H1 (cell line): ENCODE measurements at regions not wholly inside any gene's neighbourhood (a gene's known extent, or its start where the extent isn't known, plus 50 kb on each side); places are given as distances from the start of the nearest gene placed in this dataset.

ENCODE experiments used
- CTCF ChIA-PET: fragments of 300-600 bp; sonication (Branson Sonifier 250); formaldehyde crosslinking; loops from one replicate; lab custom pipeline; 2021; ENCODE audit not compliant: partially characterized antibody; lab: Charles Lee
- POLR2A ChIA-PET: fragments of 300-600 bp; sonication (Branson Sonifier 250); formaldehyde crosslinking; loops from one replicate; lab custom pipeline; 2021; ENCODE audit warnings: inconsistent platforms; ENCODE audit not compliant: partially characterized antibody; lab: Charles Lee
- DNase-seq, 2 experiments: peaks; one replicate each; pipeline versions ENCODE4 v3.0.0 to v3.0.0-alpha.2; 2010 to 2022; ENCODE audit warnings: low spot score in 2 of 2, low read depth in 1 of 2, mixed read lengths in 1 of 2
- FAIRE-seq: peaks from 2 replicates; lab custom pipeline; 2011; peaks lifted over from hg19 to GRCh38; lab: Jason Lieb, UNC
- H2AFZ ChIP-seq: 2 replicates; pipeline ENCODE4 v1.8.1; 2012; ENCODE audit warnings: low read length, inconsistent platforms
- H2AK5ac ChIP-seq: 2 replicates; pipeline ENCODE4 v1.6.1; 2013; ENCODE audit warnings: low read depth, low read length
- H2BK120ac ChIP-seq: replicated peaks from 2 replicates; pipeline ENCODE3; 2013; ENCODE audit warnings: low read depth, low read length, inconsistent platforms
- H2BK12ac ChIP-seq: 2 replicates; pipeline ENCODE4 v1.6.1; 2013; ENCODE audit warnings: low read depth, low read length
- H2BK15ac ChIP-seq: 2 replicates; pipeline ENCODE4 v1.6.1; 2013; ENCODE audit warnings: low read length
- H2BK20ac ChIP-seq: 2 replicates; pipeline ENCODE4 v1.6.1; 2013; ENCODE audit warnings: low read length
- H2BK5ac ChIP-seq: 2 replicates; pipeline ENCODE4 v1.6.1; 2013; ENCODE audit warnings: low read depth, low read length
- H3K14ac ChIP-seq: 2 replicates; pipeline ENCODE4 v1.6.1; 2013; ENCODE audit warnings: inconsistent platforms; ENCODE audit not compliant: insufficient read length
- H3K18ac ChIP-seq: 2 replicates; pipeline ENCODE4 v1.6.1; 2013; ENCODE audit warnings: low read length; ENCODE audit errors: extremely low read depth
- H3K23ac ChIP-seq: 2 replicates; pipeline ENCODE4 v1.6.1; 2013; ENCODE audit warnings: inconsistent platforms; ENCODE audit not compliant: insufficient read length
- H3K23me2 ChIP-seq: 2 replicates; pipeline ENCODE4 v1.6.1; 2013; ENCODE audit warnings: low read depth, low read length
- H3K27ac ChIP-seq: 2 replicates; pipeline ENCODE4 v1.6.1; 2011; ENCODE audit warnings: low read depth, low read length, inconsistent platforms
- H3K27me3 ChIP-seq, 4 experiments: replicated peaks in 1 of 4; 1 replicate in 1 of 4; 2 replicates in 3 of 4; pipeline versions ENCODE4 v1.6.1 to v1.8.1; 2011 to 2013; ENCODE audit warnings: low read length in 3 of 4, mild to moderate bottlenecking in 3 of 4, inconsistent platforms in 2 of 4, mixed read lengths in 2 of 4, moderate library complexity in 1 of 4; ENCODE audit not compliant: control insufficient read depth in 3 of 4, insufficient read depth in 3 of 4; ENCODE audit errors: extremely low read depth in 1 of 4
- H3K36me3 ChIP-seq, 4 experiments: 2 replicates each; pipeline versions ENCODE4 v1.6.1 to v1.8.1; 2011 to 2013; ENCODE audit warnings: mild to moderate bottlenecking in 4 of 4, low read length in 3 of 4, moderate library complexity in 2 of 4, control low read depth in 1 of 4, inconsistent platforms in 1 of 4; ENCODE audit not compliant: insufficient read depth in 4 of 4, control insufficient read depth in 2 of 4
- H3K4ac ChIP-seq: replicated peaks from 2 replicates; pipeline ENCODE3; 2013; ENCODE audit warnings: low read length, low read depth, mixed read lengths, inconsistent platforms; ENCODE audit not compliant: insufficient read length
- H3K4me1 ChIP-seq, 4 experiments: replicated peaks in 1 of 4; 1 replicate in 1 of 4; 2 replicates in 3 of 4; pipeline versions ENCODE4 v1.6.1 to v1.8.1; 2011 to 2013; ENCODE audit warnings: low read length in 3 of 4, inconsistent platforms in 2 of 4, mixed read lengths in 1 of 4; ENCODE audit not compliant: insufficient read depth in 4 of 4, control insufficient read depth in 3 of 4
- H3K4me2 ChIP-seq, 2 experiments: 2 replicates each; pipeline versions ENCODE4 v1.6.1 to v1.8.1; 2011 to 2013; ENCODE audit warnings: low read depth in 2 of 2, low read length in 2 of 2, control low read depth in 1 of 2, inconsistent platforms in 1 of 2, mild to moderate bottlenecking in 1 of 2; ENCODE audit not compliant: insufficient read depth in 1 of 2
- H3K4me3 ChIP-seq, 4 experiments: fragments of 200-600, 300-600 bp in 1 of 4; sonication (generic), shearing (Covaris generic), sonication (Bioruptor Twin) in 1 of 4; 2 replicates each; pipeline versions ENCODE4 v1.5.1 to v1.8.1; 2011 to 2016; ENCODE audit warnings: low read length in 4 of 4, low read depth in 3 of 4, control low read depth in 2 of 4, inconsistent platforms in 2 of 4, mild to moderate bottlenecking in 2 of 4, mixed read lengths in 1 of 4, moderate library complexity in 1 of 4; ENCODE audit not compliant: insufficient read depth in 2 of 4; ENCODE audit errors: extremely low read depth in 1 of 4
- H3K56ac ChIP-seq: replicated peaks from 2 replicates; pipeline ENCODE3; 2013; ENCODE audit warnings: low read depth, mild to moderate bottlenecking, mixed read lengths, low read length, inconsistent platforms; ENCODE audit not compliant: insufficient read length
- H3K79me1 ChIP-seq: 2 replicates; pipeline ENCODE4 v1.6.1; 2013; ENCODE audit warnings: low read depth, low read length, control low read depth
- H3K79me2 ChIP-seq, 2 experiments: 2 replicates each; pipeline versions ENCODE4 v1.6.1 to v1.8.1; 2012 to 2013; ENCODE audit warnings: low read length in 2 of 2, mild to moderate bottlenecking in 2 of 2, inconsistent platforms in 1 of 2; ENCODE audit not compliant: insufficient read depth in 2 of 2, control insufficient read depth in 1 of 2
- H3K9ac ChIP-seq, 4 experiments: replicated peaks in 1 of 4; 1 replicate in 1 of 4; 2 replicates in 3 of 4; pipeline versions ENCODE4 v1.6.1 to v1.8.1; 2011 to 2013; ENCODE audit warnings: low read depth in 3 of 4, low read length in 3 of 4, control low read depth in 2 of 4, mild to moderate bottlenecking in 2 of 4, moderate library complexity in 2 of 4, inconsistent platforms in 1 of 4; ENCODE audit errors: extremely low read depth in 1 of 4
- H3K9me3 ChIP-seq, 2 experiments: 2 replicates each; pipeline versions ENCODE4 v1.6.1 to v1.8.1; 2012 to 2013; ENCODE audit warnings: mild to moderate bottlenecking in 2 of 2, moderate library complexity in 2 of 2, control low read depth in 1 of 2, inconsistent platforms in 1 of 2, low read depth in 1 of 2, low read length in 1 of 2, mixed read lengths in 1 of 2; ENCODE audit not compliant: insufficient read depth in 2 of 2
- H4K20me1 ChIP-seq, 2 experiments: replicated peaks in 1 of 2; 2 replicates each; pipeline versions ENCODE3 to v1.8.1; 2011 to 2013; ENCODE audit warnings: inconsistent platforms in 2 of 2, low read length in 2 of 2, mild to moderate bottlenecking in 1 of 2; ENCODE audit not compliant: insufficient read depth in 2 of 2, control insufficient read depth in 1 of 2
- H4K5ac ChIP-seq: 2 replicates; pipeline ENCODE4 v1.6.1; 2013; ENCODE audit warnings: low read length, low read depth, mixed read lengths, inconsistent platforms; ENCODE audit not compliant: insufficient read length
- H4K8ac ChIP-seq: 2 replicates; pipeline ENCODE4 v1.8.0; 2013; ENCODE audit warnings: mild to moderate bottlenecking, moderate library complexity, low read length, inconsistent platforms; ENCODE audit not compliant: insufficient read depth; ENCODE audit errors: extremely low read depth
- H4K91ac ChIP-seq: replicated peaks from 2 replicates; pipeline ENCODE3; 2013; ENCODE audit warnings: low read length, mixed read lengths, inconsistent platforms; ENCODE audit not compliant: insufficient read length
- EP300 ChIP-seq, 2 experiments: IDR thresholded peaks; 1 replicate in 1 of 2; 2 replicates in 1 of 2; pipeline ENCODE4 v1.6.1; 2011 to 2012; ENCODE audit warnings: low read depth in 2 of 2, low read length in 2 of 2, mild to moderate bottlenecking in 2 of 2, borderline replicate concordance in 1 of 2, inconsistent platforms in 1 of 2, moderate library complexity in 1 of 2
- HDAC2 ChIP-seq, 2 experiments: fragments of 300-600 bp in 1 of 2; sonication (generic) in 1 of 2; IDR thresholded peaks; 2 replicates each; pipeline ENCODE4 v1.6.1; 2011 to 2012; ENCODE audit warnings: low read depth in 2 of 2, low read length in 2 of 2, mild to moderate bottlenecking in 2 of 2, moderate library complexity in 2 of 2, borderline replicate concordance in 1 of 2, inconsistent platforms in 1 of 2
- HDAC6 ChIP-seq: IDR thresholded peaks from one replicate; pipeline ENCODE4 v1.7.1; 2012; ENCODE audit warnings: low read depth, mild to moderate bottlenecking, inconsistent platforms, low read length, moderate library complexity
- JUND ChIP-seq: IDR thresholded peaks from 2 replicates; pipeline ENCODE4 v1.6.1; 2011; ENCODE audit warnings: mild to moderate bottlenecking, improper control_type of control experiment, low read length
- KDM1A ChIP-seq: fragments of 200-600, 300-600 bp; sonication (generic); IDR thresholded peaks from 2 replicates; pipeline ENCODE4 v1.7.1; 2016; ENCODE audit warnings: mild to moderate bottlenecking, low read length, borderline replicate concordance
- KDM4A ChIP-seq: IDR thresholded peaks from one replicate; pipeline ENCODE4 v1.7.1; 2012; ENCODE audit warnings: low read depth, mild to moderate bottlenecking, moderate library complexity, low read length, inconsistent platforms; ENCODE audit not compliant: severe bottlenecking
- RAD21 ChIP-seq, 2 experiments: IDR thresholded peaks in 1 of 2; conservative IDR thresholded peaks in 1 of 2; 2 replicates each; pipeline ENCODE4 v1.6.1; 2011; ENCODE audit warnings: low read depth in 2 of 2, low read length in 2 of 2, improper control_type of control experiment in 1 of 2, inconsistent platforms in 1 of 2, mild to moderate bottlenecking in 1 of 2, moderate library complexity in 1 of 2
- RNF2 ChIP-seq: fragments of 200-900, 300-1000 bp; sonication (generic); IDR thresholded peaks from 2 replicates; pipeline ENCODE4 v1.7.1; 2016; ENCODE audit warnings: borderline replicate concordance, low read depth, mild to moderate bottlenecking, antibody characterized with exemption, low read length; ENCODE audit not compliant: poor library complexity, severe bottlenecking; ENCODE audit errors: missing control alignments
- RXRA ChIP-seq: IDR thresholded peaks from 2 replicates; pipeline ENCODE4 v1.6.1; 2011; ENCODE audit warnings: low read depth, mild to moderate bottlenecking, low read length, moderate library complexity; ENCODE audit not compliant: insufficient read depth
- SP2 ChIP-seq: IDR thresholded peaks from 2 replicates; pipeline ENCODE4 v1.6.1; 2012; ENCODE audit warnings: mild to moderate bottlenecking, low read length, inconsistent platforms
- TAF7 ChIP-seq: optimal IDR thresholded peaks from 2 replicates; pipeline ENCODE3; 2011; ENCODE audit warnings: low read depth, mild to moderate bottlenecking, inconsistent platforms, low read length, moderate library complexity, borderline replicate concordance
- WGBS, 2 experiments: shearing (Covaris generic) in 1 of 2; methylation state at CpG; one replicate each; pipeline versions ENCODE4 v1.1.6 to v1.1.7; 2013 to 2015; ENCODE audit warnings: low lambda C conversion rate in 2 of 2, mixed read lengths in 2 of 2, inconsistent platforms in 1 of 2, low coverage in 1 of 2, missing lambda C conversion rate in 1 of 2; ENCODE audit not compliant: insufficient replicate concordance in 2 of 2, insufficient coverage in 1 of 2, insufficient read length in 1 of 2; ENCODE audit errors: extremely low coverage in 1 of 2, missing lambda C conversion rate in 1 of 2; 5-methylcytosine and 5-hydroxymethylcytosine counted together

DNA sequence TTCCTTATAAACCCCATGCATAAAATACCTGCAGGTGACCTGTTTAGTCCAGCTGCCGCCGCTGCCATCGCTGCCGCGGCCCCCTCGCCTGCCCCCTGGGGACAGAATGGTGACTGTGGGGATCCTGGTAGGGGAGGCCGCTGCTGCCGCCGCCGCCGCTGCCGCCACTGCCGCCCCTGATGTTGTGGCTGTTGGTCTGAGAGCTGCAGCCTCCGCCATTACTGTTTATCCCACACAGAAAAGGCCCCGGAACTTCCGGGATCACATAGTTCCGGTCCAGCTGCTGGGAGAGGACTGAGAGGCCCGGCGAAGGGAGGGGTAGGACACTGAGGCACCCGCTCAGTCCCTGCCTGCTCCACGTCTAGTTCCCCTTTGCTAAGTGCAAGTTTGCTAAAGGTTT, 244.9 kb downstream of the C12orf50 start:
- Histone ChIP-seq H3K14ac (no peak overlapping the region), H4K20me1 (no peaks in the 10 kb centered on the region), H3K23ac (no peak overlapping the region), H3K4me2 (no peak overlapping the region), H3K9me3 (no peaks in the 10 kb centered on the region), H2BK20ac (no peak overlapping the region), H2BK15ac (no peak overlapping the region), H4K8ac (no peak overlapping the region), H2AFZ (no peak overlapping the region), H3K18ac (no peak overlapping the region), H4K91ac (no peak overlapping the region), H2BK120ac (no peak overlapping the region), H3K79me2 (no peaks in the 10 kb centered on the region), H3K56ac (no peak overlapping the region), H3K27me3 (no peaks in the 10 kb centered on the region), H2AK5ac (no peak overlapping the region), H3K4me1 (no peaks in the 10 kb centered on the region), H2BK5ac (no peak overlapping the region), H4K5ac (no peak overlapping the region), H2BK12ac (no peak overlapping the region), H3K4ac (no peak overlapping the region), H3K4me3 (no peak overlapping the region), H3K36me3 (no peaks in the 10 kb centered on the region), H3K9ac (no peak overlapping the region), H3K79me1 (no peaks in the 10 kb centered on the region), H3K23me2 (no peaks in the 10 kb centered on the region), H3K27ac (no peak overlapping the region)
- FAIRE-seq = no peak
- POLR2A ChIA-PET = no interaction called here
- CTCF ChIA-PET = no interaction called here
- no peak for DNase-seq
- 92% methylated on average over 14 of the region's 21 CpGs; no CpG with 5 or more reads in 1 of the 2 experiments for whole genome bisulfite sequencing, 2 experiments
- TF ChIP-seq SP2 = no peak
- no peak for TF ChIP-seq EP300 (IDR thresholded peaks at IDR 0.05; ENCODE audit: borderline replicate concordance in 1 of 2, low read depth in 2 of 2, low read length in 2 of 2)
- no peak for TF ChIP-seq RAD21 (IDR thresholded peaks at IDR 0.05 in 1 of 2, conservative IDR thresholded peaks at IDR 0.05 in 1 of 2; ENCODE audit: low read depth in 2 of 2, low read length in 2 of 2)
- no peak for TF ChIP-seq RNF2
- TF ChIP-seq KDM4A = no peak
- no peak for TF ChIP-seq KDM1A
- TF ChIP-seq RXRA = no peak
- no peak for TF ChIP-seq HDAC2 (IDR thresholded peaks at IDR 0.05; ENCODE audit: borderline replicate concordance in 1 of 2, low read depth in 2 of 2, low read length in 2 of 2)
- TF ChIP-seq JUND = no peak
- no peak for TF ChIP-seq TAF7
- no peak for TF ChIP-seq HDAC6
